ENCODE measurements at regions not wholly inside any gene's neighbourhood (a gene's known extent, or its start where the extent isn't known, plus 50 kb on each side); places are given as distances from the start of the nearest gene placed in this dataset.

GRCh38 chr2:4963106-4963505, 729.1 kb upstream of the SOX11 start:
- TF ChIP-seq, protein P1, sequence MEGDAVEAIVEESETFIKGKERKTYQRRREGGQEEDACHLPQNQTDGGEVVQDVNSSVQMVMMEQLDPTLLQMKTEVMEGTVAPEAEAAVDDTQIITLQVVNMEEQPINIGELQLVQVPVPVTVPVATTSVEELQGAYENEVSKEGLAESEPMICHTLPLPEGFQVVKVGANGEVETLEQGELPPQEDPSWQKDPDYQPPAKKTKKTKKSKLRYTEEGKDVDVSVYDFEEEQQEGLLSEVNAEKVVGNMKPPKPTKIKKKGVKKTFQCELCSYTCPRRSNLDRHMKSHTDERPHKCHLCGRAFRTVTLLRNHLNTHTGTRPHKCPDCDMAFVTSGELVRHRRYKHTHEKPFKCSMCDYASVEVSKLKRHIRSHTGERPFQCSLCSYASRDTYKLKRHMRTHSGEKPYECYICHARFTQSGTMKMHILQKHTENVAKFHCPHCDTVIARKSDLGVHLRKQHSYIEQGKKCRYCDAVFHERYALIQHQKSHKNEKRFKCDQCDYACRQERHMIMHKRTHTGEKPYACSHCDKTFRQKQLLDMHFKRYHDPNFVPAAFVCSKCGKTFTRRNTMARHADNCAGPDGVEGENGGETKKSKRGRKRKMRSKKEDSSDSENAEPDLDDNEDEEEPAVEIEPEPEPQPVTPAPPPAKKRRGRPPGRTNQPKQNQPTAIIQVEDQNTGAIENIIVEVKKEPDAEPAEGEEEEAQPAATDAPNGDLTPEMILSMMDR (IDR thresholded peaks at IDR 0.05): no peak
- no peak for TF ChIP-seq EZH2 (IDR thresholded peaks at IDR 0.05)
- no peak for TF ChIP-seq EZH2phosphoT487 (IDR thresholded peaks at IDR 0.05)

Measured in neural progenitor cell (in vitro differentiated cells).